GM19397 (cell line): ENCODE measurements at regions not wholly inside any gene's neighbourhood (a gene's known extent, or its start where the extent isn't known, plus 50 kb on each side); places are given as distances from the start of the nearest gene placed in this dataset.
"Not testable (repeated sequence)": the region's sequence is repeated elsewhere in the genome, so short reads cannot be mapped to it uniquely, and the experiment has no call there.

Source experiments
- ATAC-seq: cut with Tn5 transposase; IDR thresholded peaks from one replicate; pipeline ENCODE4 v1.9.1; 2021; ENCODE audit warnings: mild to moderate bottlenecking, moderate library complexity; ENCODE audit not compliant: unreplicated experiment

- ATAC-seq, result no peak
Measured at GRCh38 chr12:83656004-83656403, 969.3 kb downstream of the TMTC2 start.

GRCh38 chr12:83642205-83642604 lies 955.5 kb downstream of the TMTC2 start:
- no peak for ATAC-seq

GRCh38 chr12:83641789-83642188 lies 955.1 kb downstream of the TMTC2 start:
- ATAC-seq, result no peak

- no peak for ATAC-seq
Measured at GRCh38 chr12:83634726-83635267, 948.1 kb downstream of the TMTC2 start.

- no peak for ATAC-seq
Measured at GRCh38 chr12:83630526-83630925, 943.8 kb downstream of the TMTC2 start.

GRCh38 chr12:83629931-83630330 lies 943.2 kb downstream of the TMTC2 start:
- ATAC-seq, result no peak

GRCh38 chr12:83622205-83622604 lies 935.5 kb downstream of the TMTC2 start:
- ATAC-seq, result no peak

- ATAC-seq, result no peak
Measured at GRCh38 chr12:83619973-83620372, 933.3 kb downstream of the TMTC2 start.

- ATAC-seq, result no peak
Measured at GRCh38 chr12:83615152-83615551, 928.4 kb downstream of the TMTC2 start.

GRCh38 chr12:83613586-83614110 lies 926.9 kb downstream of the TMTC2 start:
- ATAC-seq, result no peak

- ATAC-seq, result no peak
Measured at GRCh38 chr12:83603106-83603505, 916.4 kb downstream of the TMTC2 start.

GRCh38 chr12:83575326-83575725 lies 888.6 kb downstream of the TMTC2 start:
- ATAC-seq, result no peak

- ATAC-seq, result no peak
Measured at GRCh38 chr12:83574142-83574541, 887.4 kb downstream of the TMTC2 start.

GRCh38 chr12:83573671-83574070 lies 887.0 kb downstream of the TMTC2 start:
- ATAC-seq, result no peak

- ATAC-seq, result no peak
Measured at GRCh38 chr12:83559650-83560049, 872.9 kb downstream of the TMTC2 start.

GRCh38 chr12:83556040-83556439 lies 869.3 kb downstream of the TMTC2 start:
- not testable (repeated sequence) for ATAC-seq

- ATAC-seq, result no peak
Measured at GRCh38 chr12:83541446-83541845, 854.7 kb downstream of the TMTC2 start.

GRCh38 chr12:83538361-83538965 lies 851.8 kb downstream of the TMTC2 start:
- ATAC-seq, result no peak

- ATAC-seq, result no peak
Measured at GRCh38 chr12:83537428-83538053, 850.8 kb downstream of the TMTC2 start.

- no peak for ATAC-seq
Measured at GRCh38 chr12:83536496-83536895, 849.8 kb downstream of the TMTC2 start.

- ATAC-seq, result no peak
Measured at GRCh38 chr12:83528571-83528970, 841.9 kb downstream of the TMTC2 start.

GRCh38 chr12:83527810-83528209 lies 841.1 kb downstream of the TMTC2 start:
- no peak for ATAC-seq
